WTC11 (cell line): ENCODE measurements at regions not wholly inside any gene's neighbourhood (a gene's known extent, or its start where the extent isn't known, plus 50 kb on each side); places are given as distances from the start of the nearest gene placed in this dataset.

ENCODE experiments used
- ATAC-seq: fragments of 200-7000 bp; cut with Tn5 transposase; 2 replicates; pipeline ENCODE4 v1.10.0; 2021; ENCODE audit warnings: mild to moderate bottlenecking, moderate library complexity
- CTCF ChIA-PET: fragments of 300-600 bp; sonication (Branson Sonifier 250); formaldehyde crosslinking; loops from one replicate; lab custom pipeline; 2021; ENCODE audit warnings: antibody characterized with exemption; lab: Charles Lee
- POLR2A ChIA-PET: fragments of 350-600 bp; sonication (Branson Sonifier 250); formaldehyde crosslinking; loops from one replicate; lab custom pipeline; 2021; ENCODE audit warnings: antibody characterized with exemption; lab: Charles Lee
- DNase-seq: peaks from one replicate; pipeline ENCODE4 v3.0.0; 2021; ENCODE audit warnings: low spot score
- H3K27ac Mint-ChIP-seq: 2 replicates; pipeline ENCODE4 v1.8.0; 2021; ENCODE audit warnings: mixed read lengths
- H3K27me3 Mint-ChIP-seq: 2 replicates; pipeline ENCODE4 v1.8.0; 2021; ENCODE audit warnings: low read depth, mild to moderate bottlenecking, moderate library complexity, mixed read lengths
- H3K36me3 Mint-ChIP-seq: 2 replicates; pipeline ENCODE4 v1.8.0; 2021; ENCODE audit warnings: mixed read lengths
- H3K4me1 Mint-ChIP-seq: 2 replicates; pipeline ENCODE4 v1.8.0; 2022; ENCODE audit warnings: mixed read lengths
- H3K4me3 Mint-ChIP-seq: 2 replicates; pipeline ENCODE4 v1.8.0; 2021; ENCODE audit warnings: mild to moderate bottlenecking, moderate library complexity, mixed read lengths
- H3K9me3 Mint-ChIP-seq: 2 replicates; pipeline ENCODE4 v1.8.0; 2021; ENCODE audit warnings: mixed read lengths
- AR ChIP-seq: fragments of 250-450 bp; sonication (Bioruptor Pico); IDR thresholded peaks from 2 replicates; pipeline ENCODE4 v1.9.0; 2021; ENCODE audit warnings: mild to moderate bottlenecking
- CBFB ChIP-seq: sonication (generic); formaldehyde crosslinking; IDR thresholded peaks from 2 replicates; pipeline ENCODE4 v1.8.1; 2022; ENCODE audit warnings: mild to moderate bottlenecking, low read depth, missing genetic modification reagents
- CTCF ChIP-seq: fragments of 200-600 bp; IDR thresholded peaks from 2 replicates; pipeline ENCODE4 v1.8.0; 2022; ENCODE audit warnings: antibody characterized with exemption
- ESRRA ChIP-seq: sonication (generic); formaldehyde crosslinking; IDR thresholded peaks from 2 replicates; pipeline ENCODE4 v1.8.1; 2022; ENCODE audit warnings: mild to moderate bottlenecking, missing genetic modification reagents, borderline replicate concordance
- FOXJ3 ChIP-seq: sonication (generic); formaldehyde crosslinking; IDR thresholded peaks from 2 replicates; pipeline ENCODE4 v1.9.0; 2021; ENCODE audit warnings: missing genetic modification reagents, mild to moderate bottlenecking, borderline replicate concordance
- HMGA2 ChIP-seq: fragments of 250-450 bp; sonication (Bioruptor Pico); IDR thresholded peaks from 2 replicates; pipeline ENCODE4 v1.4.0; 2021; ENCODE audit warnings: mild to moderate bottlenecking, moderate library complexity
- KAT7 ChIP-seq: sonication (generic); formaldehyde crosslinking; IDR thresholded peaks from 2 replicates; pipeline ENCODE4 v1.8.1; 2023; ENCODE audit warnings: missing genetic modification reagents, mild to moderate bottlenecking, borderline replicate concordance
- NFATC4 ChIP-seq: fragments of 250-450 bp; sonication (Bioruptor Pico); IDR thresholded peaks from 2 replicates; pipeline ENCODE4 v1.9.0; 2021; ENCODE audit warnings: mild to moderate bottlenecking
- NFYB ChIP-seq: sonication (generic); formaldehyde crosslinking; conservative IDR thresholded peaks from 2 replicates; pipeline ENCODE4 v1.8.0; 2022; ENCODE audit warnings: low read depth, missing genetic modification reagents
- SOX15 ChIP-seq: fragments of 250-450 bp; sonication (Bioruptor Pico); IDR thresholded peaks from 2 replicates; pipeline ENCODE4 v1.9.0; 2021; ENCODE audit warnings: mild to moderate bottlenecking
- TP53 ChIP-seq: sonication (generic); formaldehyde crosslinking; IDR thresholded peaks from 2 replicates; pipeline ENCODE4 v1.8.1; 2023; ENCODE audit warnings: mild to moderate bottlenecking, missing genetic modification reagents
- USF1 ChIP-seq: sonication (generic); formaldehyde crosslinking; IDR thresholded peaks from 2 replicates; pipeline ENCODE4 v1.8.0; 2022; ENCODE audit warnings: mild to moderate bottlenecking, missing genetic modification reagents
- ZNF232 ChIP-seq: sonication (generic); formaldehyde crosslinking; IDR thresholded peaks from 2 replicates; pipeline ENCODE4 v1.8.0; 2022; ENCODE audit warnings: mild to moderate bottlenecking, missing genetic modification reagents
- ZNF263 ChIP-seq: sonication (generic); formaldehyde crosslinking; IDR thresholded peaks from 2 replicates; pipeline ENCODE4 v1.8.1; 2022; ENCODE audit warnings: low read depth, mild to moderate bottlenecking, moderate library complexity, missing genetic modification reagents
- ZNF423 ChIP-seq: fragments of 250-450 bp; sonication (Bioruptor Pico); IDR thresholded peaks from 2 replicates; pipeline ENCODE4 v2.1.2; 2022; ENCODE audit warnings: mild to moderate bottlenecking, moderate library complexity
- ZNF532 ChIP-seq: fragments of 250-450 bp; sonication (Bioruptor Pico); IDR thresholded peaks from 2 replicates; pipeline ENCODE4 v1.9.0; 2021; ENCODE audit warnings: mild to moderate bottlenecking, borderline replicate concordance
- TF ChIP-seq, protein P1 (sequence below): fragments of 250-450 bp; sonication (Bioruptor Pico); conservative IDR thresholded peaks from 2 replicates; pipeline ENCODE4 v1.9.0; 2021; ENCODE audit warnings: mild to moderate bottlenecking
- TF ChIP-seq, protein P2 (sequence below): fragments of 250-450 bp; sonication (Bioruptor Pico); IDR thresholded peaks from 2 replicates; pipeline ENCODE4 v2.1.2; 2022; ENCODE audit warnings: mild to moderate bottlenecking, moderate library complexity

GRCh38 chr2:4518596-4518995, 815.2 kb downstream of the DCDC2C start:
- Mint-ChIP-seq H3K27ac (no peak overlapping the region), H3K9me3 (peaks cover 68% of the 10 kb centered on the region), H3K4me1 (no peaks in the 10 kb centered on the region), H3K36me3 (peaks cover 61% of the 10 kb centered on the region), H3K4me3 (no peak overlapping the region), H3K27me3 (no peaks in the 10 kb centered on the region)
- no peak for TF ChIP-seq ESRRA (CRISPR knock-in tag)
- no peak for TF ChIP-seq ZNF532 (CRISPR knock-in tag)
- TF ChIP-seq, protein P1, sequence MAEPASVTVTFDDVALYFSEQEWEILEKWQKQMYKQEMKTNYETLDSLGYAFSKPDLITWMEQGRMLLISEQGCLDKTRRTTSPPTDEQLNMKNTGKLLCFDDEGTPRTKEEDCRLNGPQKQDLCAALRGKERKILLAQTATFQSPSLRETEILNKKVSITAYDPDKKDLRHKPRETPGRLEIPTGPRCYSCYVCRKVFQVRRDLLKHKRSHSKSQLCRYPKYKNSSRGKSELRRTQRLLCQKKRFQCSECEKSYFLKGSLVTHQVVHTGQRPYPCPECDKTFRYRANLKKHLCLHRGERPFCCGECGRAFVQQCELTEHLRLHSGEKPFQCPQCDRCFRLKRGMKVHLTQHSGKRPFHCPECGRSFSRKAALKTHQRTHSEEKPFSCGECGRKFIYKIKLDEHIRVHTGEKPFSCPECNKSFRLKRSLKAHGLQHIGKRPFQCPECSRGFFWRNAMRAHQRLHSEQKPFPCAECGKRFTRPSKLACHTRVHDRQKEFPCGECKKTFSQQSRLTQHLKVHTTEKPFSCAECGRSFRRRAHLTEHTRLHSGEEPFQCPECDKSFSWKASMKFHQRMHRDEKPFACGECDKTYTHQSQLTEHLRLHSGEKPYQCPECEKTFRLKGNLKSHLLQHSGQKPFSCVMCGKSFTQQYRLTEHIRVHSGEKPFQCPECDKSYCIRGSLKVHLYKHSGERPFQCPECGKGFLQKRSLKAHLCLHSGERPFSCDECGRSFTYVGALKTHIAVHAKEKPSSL (CRISPR knock-in tag): no peak
- ChIA-PET CTCF (no interaction called here), POLR2A (no interaction called here)
- no peak for ATAC-seq
- DNase-seq: no peak

GRCh38 chr2:4522498-4523421, 819.4 kb downstream of the DCDC2C start:
- DNase-seq (no peak), ATAC-seq (no peak)
- POLR2A ChIA-PET: no interaction called here
- no peak overlapping the region for H3K27ac Mint-ChIP-seq
- H3K36me3 Mint-ChIP-seq: peaks cover 54% of the 10 kb centered on the region
- CTCF ChIA-PET: no interaction called here
- no peak overlapping the region for H3K4me3 Mint-ChIP-seq
- H3K27me3 Mint-ChIP-seq: no peaks in the 10 kb centered on the region
- peaks cover 62% of the 10 kb centered on the region for H3K9me3 Mint-ChIP-seq
- TF ChIP-seq HMGA2 (no peak), CBFB (CRISPR knock-in tag) (no peak), FOXJ3 (no peak), SOX15 (no peak), ZNF263 (no peak), USF1 (CRISPR knock-in tag) (no peak)
- H3K4me1 Mint-ChIP-seq: no peaks in the 10 kb centered on the region

GRCh38 chr2:4527416-4527815, 824.0 kb downstream of the DCDC2C start:
- CTCF ChIA-PET: no interaction called here
- no peak for DNase-seq
- Mint-ChIP-seq H3K4me3 (no peak overlapping the region), H3K36me3 (peaks cover 53% of the 10 kb centered on the region), H3K27me3 (peaks cover 7% of the 10 kb centered on the region; the same call in 1 of the 2 replicates), H3K4me1 (no peaks in the 10 kb centered on the region), H3K27ac (no peak overlapping the region), H3K9me3 (peaks cover 65% of the 10 kb centered on the region)
- POLR2A ChIA-PET: no interaction called here
- no peak for ATAC-seq
- TF ChIP-seq SOX15 (no peak), KAT7 (CRISPR knock-in tag) (no peak), ZNF423 (CRISPR knock-in tag) (no peak), HMGA2 (no peak), AR (CRISPR knock-in tag) (no peak), CTCF (no peak), NFYB (CRISPR knock-in tag) (no peak), TP53 (no peak), ZNF232 (CRISPR knock-in tag) (no peak), NFATC4 (CRISPR knock-in tag) (no peak)
- TF ChIP-seq, protein P2, sequence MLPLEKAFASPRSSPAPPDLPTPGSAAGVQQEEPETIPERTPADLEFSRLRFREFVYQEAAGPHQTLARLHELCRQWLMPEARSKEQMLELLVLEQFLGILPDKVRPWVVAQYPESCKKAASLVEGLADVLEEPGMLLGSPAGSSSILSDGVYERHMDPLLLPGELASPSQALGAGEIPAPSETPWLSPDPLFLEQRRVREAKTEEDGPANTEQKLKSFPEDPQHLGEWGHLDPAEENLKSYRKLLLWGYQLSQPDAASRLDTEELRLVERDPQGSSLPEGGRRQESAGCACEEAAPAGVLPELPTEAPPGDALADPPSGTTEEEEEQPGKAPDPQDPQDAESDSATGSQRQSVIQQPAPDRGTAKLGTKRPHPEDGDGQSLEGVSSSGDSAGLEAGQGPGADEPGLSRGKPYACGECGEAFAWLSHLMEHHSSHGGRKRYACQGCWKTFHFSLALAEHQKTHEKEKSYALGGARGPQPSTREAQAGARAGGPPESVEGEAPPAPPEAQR: no peak
